Prostate gland (tissue), 2 donors: ENCODE measurements at regions not wholly inside any gene's neighbourhood (a gene's known extent, or its start where the extent isn't known, plus 50 kb on each side); places are given as distances from the start of the nearest gene placed in this dataset.

Source experiments
- DNase-seq: peaks from one replicate; pipeline ENCODE4 v3.0.0-alpha.2; 2019; ENCODE audit warnings: low spot score
- H3K27ac ChIP-seq, 2 donors: fragments of 200-600 bp; sonication (generic); 2 replicates each; pipeline ENCODE4 v1.5.1; 2017 to 2019
- H3K27me3 ChIP-seq: fragments of 200-600 bp; sonication (generic); replicated peaks from 2 replicates; pipeline ENCODE4 v1.5.1; 2019; ENCODE audit not compliant: insufficient read depth
- H3K36me3 ChIP-seq, 2 donors: fragments of 200-600 bp; sonication (generic); 1 replicate in 1 of 2; 2 replicates in 1 of 2; pipeline versions ENCODE4 v1.5.1 to v1.8.1; 2017 to 2019
- H3K4me1 ChIP-seq: fragments of 200-600 bp; sonication (generic); replicated peaks from 2 replicates; pipeline ENCODE4 v1.5.1; 2019
- H3K4me3 ChIP-seq, 2 donors: fragments of 200-600 bp; sonication (generic); 2 replicates each; pipeline ENCODE4 v1.5.1; 2017 to 2019
- H3K9me3 ChIP-seq: fragments of 200-600 bp; sonication (generic); 2 replicates; pipeline ENCODE4 v1.5.1; 2017
- POLR2A ChIP-seq: fragments of 450-650 bp; IDR thresholded peaks from one replicate; pipeline ENCODE4 v1.6.1; 2016; ENCODE audit warnings: antibody characterized with exemption, mild to moderate bottlenecking
- POLR2AphosphoS5 ChIP-seq: sonication (generic); formaldehyde crosslinking; IDR thresholded peaks from one replicate; pipeline ENCODE4 v1.6.1; 2017; ENCODE audit warnings: antibody characterized with exemption
- WGBS: methylation state at CpG from one replicate; pipeline ENCODE4 v1.1.5; 2018; 5-methylcytosine and 5-hydroxymethylcytosine counted together
- intact Hi-C: fragments of 100-400 bp; cut with DNase I; formaldehyde crosslinking; loops from one replicate; pipeline ENCODE4 v1.14.2; 2022
- TF ChIP-seq, protein P1 (sequence below), 4 experiments: fragments of 200-600 bp in 2 of 4; fragments of 450-650 bp in 2 of 4; sonication (generic) in 2 of 4; IDR thresholded peaks; 1 replicate in 3 of 4; 2 replicates in 1 of 4; pipeline ENCODE4 v1.5.1; 2016 to 2019; ENCODE audit warnings: antibody characterized with exemption in 4 of 4, mild to moderate bottlenecking in 2 of 4, moderate library complexity in 2 of 4

DNA sequence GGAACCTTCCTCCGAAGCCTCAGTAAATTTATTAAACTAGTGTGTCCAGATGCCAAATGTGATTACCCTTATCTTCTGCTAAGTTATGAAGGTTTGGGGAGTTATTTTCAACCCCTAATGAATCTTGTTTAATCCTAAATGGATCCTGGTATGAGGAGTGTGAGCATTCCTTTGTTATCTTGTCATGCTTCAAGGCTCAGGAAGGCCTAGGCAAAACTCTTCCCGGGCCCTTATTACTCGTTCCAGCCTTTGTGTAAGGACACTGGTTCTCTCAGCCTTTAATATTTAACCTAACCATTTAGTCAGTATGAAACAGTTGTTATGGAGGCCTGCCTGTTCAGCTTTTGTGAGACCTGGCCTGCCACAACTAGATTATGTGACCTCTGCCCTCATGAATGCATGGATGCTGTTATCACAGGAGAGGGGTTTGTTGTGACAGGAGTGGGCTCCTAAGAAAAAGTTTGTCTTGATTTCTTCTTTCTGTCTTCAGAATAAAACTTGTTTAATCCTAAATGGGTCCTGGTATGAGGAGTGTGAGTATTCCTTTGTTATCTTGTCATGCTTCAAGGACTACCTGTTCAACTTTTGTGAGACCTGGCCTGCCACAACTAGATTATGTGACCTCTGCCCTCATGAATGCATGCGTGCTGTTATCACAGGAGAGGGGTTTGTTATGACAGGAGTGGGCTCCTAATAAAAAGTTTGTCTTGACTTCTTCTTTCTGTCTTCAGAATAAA lies 181.7 kb downstream of the SLC39A8 start:
- WGBS: 45% methylated on average over 4 of the region's 4 CpGs
- no peak for DNase-seq
- Histone ChIP-seq H3K4me3 (no peak overlapping the region), H3K27me3 (no peaks in the 10 kb centered on the region), H3K27ac (no peak overlapping the region), H3K36me3 (no peaks in the 10 kb centered on the region), H3K9me3 (no peaks in the 10 kb centered on the region), H3K4me1 (no peaks in the 10 kb centered on the region)
- no peak for TF ChIP-seq POLR2A
- TF ChIP-seq POLR2AphosphoS5: no peak
- TF ChIP-seq, protein P1, sequence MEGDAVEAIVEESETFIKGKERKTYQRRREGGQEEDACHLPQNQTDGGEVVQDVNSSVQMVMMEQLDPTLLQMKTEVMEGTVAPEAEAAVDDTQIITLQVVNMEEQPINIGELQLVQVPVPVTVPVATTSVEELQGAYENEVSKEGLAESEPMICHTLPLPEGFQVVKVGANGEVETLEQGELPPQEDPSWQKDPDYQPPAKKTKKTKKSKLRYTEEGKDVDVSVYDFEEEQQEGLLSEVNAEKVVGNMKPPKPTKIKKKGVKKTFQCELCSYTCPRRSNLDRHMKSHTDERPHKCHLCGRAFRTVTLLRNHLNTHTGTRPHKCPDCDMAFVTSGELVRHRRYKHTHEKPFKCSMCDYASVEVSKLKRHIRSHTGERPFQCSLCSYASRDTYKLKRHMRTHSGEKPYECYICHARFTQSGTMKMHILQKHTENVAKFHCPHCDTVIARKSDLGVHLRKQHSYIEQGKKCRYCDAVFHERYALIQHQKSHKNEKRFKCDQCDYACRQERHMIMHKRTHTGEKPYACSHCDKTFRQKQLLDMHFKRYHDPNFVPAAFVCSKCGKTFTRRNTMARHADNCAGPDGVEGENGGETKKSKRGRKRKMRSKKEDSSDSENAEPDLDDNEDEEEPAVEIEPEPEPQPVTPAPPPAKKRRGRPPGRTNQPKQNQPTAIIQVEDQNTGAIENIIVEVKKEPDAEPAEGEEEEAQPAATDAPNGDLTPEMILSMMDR (IDR thresholded peaks at IDR 0.05): no peak
- intact Hi-C loops: no loop called here

DNA sequence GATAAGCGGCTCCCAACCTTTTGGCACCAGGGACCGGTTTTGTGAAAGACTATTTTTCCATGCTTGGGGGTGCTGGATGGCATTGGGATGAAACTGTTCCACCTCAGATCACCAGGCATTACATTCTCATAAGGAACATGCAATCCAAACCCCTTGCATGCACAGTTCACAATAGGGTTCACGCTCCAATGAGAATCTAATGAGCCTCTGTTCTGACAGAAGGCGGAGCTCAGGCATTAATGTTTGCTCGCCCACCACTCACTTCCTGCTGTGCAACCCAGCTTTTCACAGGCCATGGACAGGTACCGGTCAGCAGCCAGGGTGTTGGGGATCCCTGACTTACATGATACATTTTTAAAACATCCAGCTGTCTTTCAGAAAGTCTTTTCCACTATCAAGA lies 187.3 kb downstream of the SLC39A8 start:
- TF ChIP-seq POLR2AphosphoS5 (no peak), POLR2A (no peak)
- TF ChIP-seq, protein P1 (IDR thresholded peaks at IDR 0.05): no peak
- WGBS: 92% methylated on average over 6 of the region's 6 CpGs
- intact Hi-C loops: no loop called here
- H3K4me3 ChIP-seq: no peak overlapping the region
- no peak for DNase-seq
- no peak overlapping the region for H3K27ac ChIP-seq
- H3K4me1 ChIP-seq: no peaks in the 10 kb centered on the region
- no peaks in the 10 kb centered on the region for H3K36me3 ChIP-seq
- no peaks in the 10 kb centered on the region for H3K9me3 ChIP-seq
- no peaks in the 10 kb centered on the region for H3K27me3 ChIP-seq

DNA sequence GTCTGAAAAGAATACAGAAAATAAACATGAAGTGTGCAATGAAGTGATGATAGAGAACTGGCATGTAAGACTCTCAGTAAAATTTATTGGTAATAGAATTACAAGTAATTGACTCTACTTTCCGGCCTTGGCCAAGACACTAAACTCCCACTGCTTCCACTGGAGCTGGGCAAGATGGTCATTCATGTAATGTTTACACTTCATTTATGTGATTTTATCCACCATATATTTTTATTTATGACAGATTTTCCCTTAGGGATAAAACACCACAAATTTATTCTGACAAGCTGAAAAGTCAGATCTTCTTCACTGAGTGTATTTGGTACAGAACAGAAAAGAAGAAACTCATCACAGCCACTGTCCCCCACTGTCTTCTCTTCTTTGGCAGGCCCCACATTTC lies 191.9 kb downstream of the SLC39A8 start:
- TF ChIP-seq, protein P1 (IDR thresholded peaks at IDR 0.05): no peak
- TF ChIP-seq POLR2A (no peak), POLR2AphosphoS5 (no peak)
- Histone ChIP-seq H3K27me3 (no peaks in the 10 kb centered on the region), H3K9me3 (no peaks in the 10 kb centered on the region), H3K27ac (no peak overlapping the region), H3K36me3 (no peaks in the 10 kb centered on the region), H3K4me3 (no peak overlapping the region), H3K4me1 (no peaks in the 10 kb centered on the region)
- intact Hi-C loops: no loop called here
- DNase-seq: no peak
- WGBS: 48% methylated on average over 1 of the region's 1 CpG

DNA sequence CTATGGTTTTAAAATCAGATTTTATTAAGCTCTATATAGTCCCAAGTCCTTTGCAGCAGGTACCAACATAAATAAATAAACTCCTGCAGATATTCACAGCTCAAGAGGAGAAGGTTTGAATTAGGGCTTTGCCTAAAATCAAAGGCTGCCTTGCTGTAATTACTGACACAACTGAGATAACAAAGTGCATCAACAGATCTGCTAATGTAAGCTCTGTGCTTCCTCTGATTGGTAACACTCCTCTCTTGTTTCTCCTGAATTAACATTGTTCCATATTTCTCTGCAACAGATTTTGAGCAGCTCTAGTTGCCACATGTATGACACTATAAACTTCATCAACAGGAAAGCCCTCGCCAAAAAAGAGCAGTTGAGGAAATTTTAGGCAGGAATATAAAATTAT lies 193.6 kb downstream of the SLC39A8 start:
- 45% methylated on average over 1 of the region's 1 CpG for WGBS
- Histone ChIP-seq H3K4me3 (no peak overlapping the region), H3K36me3 (no peaks in the 10 kb centered on the region), H3K27me3 (no peaks in the 10 kb centered on the region), H3K27ac (no peak overlapping the region), H3K4me1 (no peaks in the 10 kb centered on the region), H3K9me3 (no peaks in the 10 kb centered on the region)
- TF ChIP-seq, protein P1 (IDR thresholded peaks at IDR 0.05): no peak
- TF ChIP-seq POLR2A (no peak), POLR2AphosphoS5 (no peak)
- intact Hi-C loops: no loop called here
- no peak for DNase-seq

DNA sequence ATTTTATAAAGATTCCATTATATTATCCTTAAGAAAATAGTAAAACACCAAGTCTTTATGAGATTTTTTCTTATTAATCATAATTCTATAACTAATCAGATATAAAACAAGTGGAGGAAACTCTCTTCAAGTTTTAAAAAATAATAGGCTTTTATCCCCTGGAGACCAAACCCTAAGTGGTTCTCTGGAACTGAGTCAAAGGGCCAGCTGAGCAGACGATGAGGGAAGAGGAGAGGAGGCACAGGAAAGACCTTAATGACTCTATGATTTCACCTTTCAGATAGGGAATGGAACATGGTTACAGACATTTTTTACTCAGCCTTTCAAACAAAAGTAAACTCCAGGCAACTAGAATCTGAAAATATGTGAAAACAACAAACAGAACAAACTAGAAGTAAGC lies 201.8 kb downstream of the SLC39A8 start:
- Histone ChIP-seq H3K27ac (no peak overlapping the region), H3K4me3 (no peak overlapping the region), H3K36me3 (no peaks in the 10 kb centered on the region), H3K4me1 (no peaks in the 10 kb centered on the region), H3K27me3 (no peaks in the 10 kb centered on the region), H3K9me3 (no peaks in the 10 kb centered on the region)
- no peak for DNase-seq
- WGBS: 38% methylated on average over 1 of the region's 1 CpG
- intact Hi-C loops: no loop called here
- TF ChIP-seq POLR2A: no peak
